NB4 (cell line): ENCODE measurements at regions not wholly inside any gene's neighbourhood (a gene's known extent, or its start where the extent isn't known, plus 50 kb on each side); places are given as distances from the start of the nearest gene placed in this dataset.

Source experiments
- POLR2A ChIP-seq: IDR thresholded peaks from 2 replicates; pipeline ENCODE4 v1.6.1; 2011; ENCODE audit warnings: mild to moderate bottlenecking; ENCODE audit not compliant: insufficient read length; ENCODE audit errors: extremely low read depth
- TF ChIP-seq, protein P1 (sequence below): IDR thresholded peaks from one replicate; pipeline ENCODE4 v1.5.1; 2012; ENCODE audit warnings: low read depth, low read length

DNA sequence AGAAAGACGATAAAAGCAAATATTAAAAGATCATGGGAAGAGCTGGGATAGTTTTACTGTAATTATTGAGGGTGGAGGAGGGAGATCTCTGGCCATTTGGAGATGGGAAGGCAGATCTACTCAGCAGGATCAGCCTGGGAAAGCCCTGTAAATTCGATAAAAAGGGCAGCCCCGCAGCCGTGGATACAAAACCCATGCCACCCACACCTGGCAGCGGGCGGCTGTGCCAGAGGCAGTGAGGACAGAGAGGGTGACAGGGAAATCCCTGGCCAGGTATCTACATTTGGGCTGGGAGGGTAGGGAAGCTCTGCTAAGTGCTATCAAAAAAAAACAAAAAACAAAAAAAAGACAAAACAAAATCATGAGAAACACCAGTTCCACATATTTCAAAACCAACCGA, 379.2 kb upstream of the IRX1 start:
- TF ChIP-seq, protein P1, sequence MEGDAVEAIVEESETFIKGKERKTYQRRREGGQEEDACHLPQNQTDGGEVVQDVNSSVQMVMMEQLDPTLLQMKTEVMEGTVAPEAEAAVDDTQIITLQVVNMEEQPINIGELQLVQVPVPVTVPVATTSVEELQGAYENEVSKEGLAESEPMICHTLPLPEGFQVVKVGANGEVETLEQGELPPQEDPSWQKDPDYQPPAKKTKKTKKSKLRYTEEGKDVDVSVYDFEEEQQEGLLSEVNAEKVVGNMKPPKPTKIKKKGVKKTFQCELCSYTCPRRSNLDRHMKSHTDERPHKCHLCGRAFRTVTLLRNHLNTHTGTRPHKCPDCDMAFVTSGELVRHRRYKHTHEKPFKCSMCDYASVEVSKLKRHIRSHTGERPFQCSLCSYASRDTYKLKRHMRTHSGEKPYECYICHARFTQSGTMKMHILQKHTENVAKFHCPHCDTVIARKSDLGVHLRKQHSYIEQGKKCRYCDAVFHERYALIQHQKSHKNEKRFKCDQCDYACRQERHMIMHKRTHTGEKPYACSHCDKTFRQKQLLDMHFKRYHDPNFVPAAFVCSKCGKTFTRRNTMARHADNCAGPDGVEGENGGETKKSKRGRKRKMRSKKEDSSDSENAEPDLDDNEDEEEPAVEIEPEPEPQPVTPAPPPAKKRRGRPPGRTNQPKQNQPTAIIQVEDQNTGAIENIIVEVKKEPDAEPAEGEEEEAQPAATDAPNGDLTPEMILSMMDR: no peak
- no peak for TF ChIP-seq POLR2A
